GM12864 (cell line): ENCODE measurements at regions not wholly inside any gene's neighbourhood (a gene's known extent, or its start where the extent isn't known, plus 50 kb on each side); places are given as distances from the start of the nearest gene placed in this dataset.

Experiments used
- DNase-seq: peaks from one replicate; pipeline ENCODE4 v3.0.0-alpha.2; 2011; ENCODE audit warnings: low read depth
- H3K4me3 ChIP-seq: 2 replicates; pipeline ENCODE4 v1.5.1; 2011; ENCODE audit warnings: mild to moderate bottlenecking, low read depth, low read length, control low read depth
- TF ChIP-seq, protein P1 (sequence below): IDR thresholded peaks from 2 replicates; pipeline ENCODE4 v1.5.1; 2011; ENCODE audit warnings: low read depth, mild to moderate bottlenecking, moderate library complexity, low read length, control low read depth, inconsistent platforms; ENCODE audit errors: missing control alignments

DNA sequence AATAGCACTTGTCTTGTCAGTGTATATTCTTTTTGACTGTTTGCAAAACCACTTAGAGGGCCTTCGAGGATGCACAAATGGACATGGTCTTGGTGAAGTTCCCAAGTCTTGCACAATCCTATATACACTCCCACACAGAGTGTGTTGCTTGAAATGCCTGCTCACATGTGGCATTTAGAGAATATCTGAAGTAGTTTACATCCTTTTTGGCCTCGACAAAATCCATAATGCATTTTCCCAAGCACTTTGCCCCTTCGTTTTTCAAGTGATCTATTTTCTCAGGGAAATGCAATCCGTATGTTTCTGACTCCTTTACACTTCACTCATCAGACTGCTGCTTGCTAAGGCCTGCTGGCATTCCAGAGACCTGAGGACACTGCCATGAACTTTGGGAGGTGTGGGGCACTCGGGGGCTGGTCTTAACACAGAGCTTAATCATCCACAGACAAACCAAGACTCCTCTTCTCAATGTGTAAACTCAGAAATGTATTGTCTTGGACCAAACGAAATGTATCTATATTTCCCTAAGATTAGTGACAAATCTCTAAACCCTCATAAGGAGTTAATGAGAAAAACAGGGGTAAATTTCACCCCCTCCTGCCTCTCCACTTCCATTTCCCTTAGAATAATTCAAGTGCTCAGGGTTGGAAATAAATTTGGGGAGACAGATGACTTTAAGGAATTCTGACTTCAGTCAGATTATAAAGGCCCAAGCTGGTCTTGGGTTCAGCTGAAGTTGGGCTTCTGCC lies 219.3 kb upstream of the APCDD1 start:
- no peak for DNase-seq
- TF ChIP-seq, protein P1, sequence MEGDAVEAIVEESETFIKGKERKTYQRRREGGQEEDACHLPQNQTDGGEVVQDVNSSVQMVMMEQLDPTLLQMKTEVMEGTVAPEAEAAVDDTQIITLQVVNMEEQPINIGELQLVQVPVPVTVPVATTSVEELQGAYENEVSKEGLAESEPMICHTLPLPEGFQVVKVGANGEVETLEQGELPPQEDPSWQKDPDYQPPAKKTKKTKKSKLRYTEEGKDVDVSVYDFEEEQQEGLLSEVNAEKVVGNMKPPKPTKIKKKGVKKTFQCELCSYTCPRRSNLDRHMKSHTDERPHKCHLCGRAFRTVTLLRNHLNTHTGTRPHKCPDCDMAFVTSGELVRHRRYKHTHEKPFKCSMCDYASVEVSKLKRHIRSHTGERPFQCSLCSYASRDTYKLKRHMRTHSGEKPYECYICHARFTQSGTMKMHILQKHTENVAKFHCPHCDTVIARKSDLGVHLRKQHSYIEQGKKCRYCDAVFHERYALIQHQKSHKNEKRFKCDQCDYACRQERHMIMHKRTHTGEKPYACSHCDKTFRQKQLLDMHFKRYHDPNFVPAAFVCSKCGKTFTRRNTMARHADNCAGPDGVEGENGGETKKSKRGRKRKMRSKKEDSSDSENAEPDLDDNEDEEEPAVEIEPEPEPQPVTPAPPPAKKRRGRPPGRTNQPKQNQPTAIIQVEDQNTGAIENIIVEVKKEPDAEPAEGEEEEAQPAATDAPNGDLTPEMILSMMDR, result no peak
- no peak overlapping the region for H3K4me3 ChIP-seq

DNA sequence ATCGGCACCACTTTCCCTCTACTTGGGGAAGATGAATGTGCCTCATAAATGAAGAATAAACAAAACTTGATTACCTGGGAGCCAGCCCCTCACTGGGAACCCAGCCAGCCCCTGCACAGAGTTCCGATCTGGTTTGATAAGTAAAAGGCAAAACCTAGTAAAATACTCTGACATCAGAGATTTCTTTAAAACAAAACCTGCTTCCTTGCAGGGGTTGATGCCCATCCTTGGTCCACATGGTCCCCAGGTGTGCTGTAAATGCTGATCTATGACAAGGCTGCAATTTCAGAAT lies 218.8 kb upstream of the APCDD1 start:
- DNase-seq, result no peak
- TF ChIP-seq, protein P1, result no peak
- H3K4me3 ChIP-seq, result no peak overlapping the region

DNA sequence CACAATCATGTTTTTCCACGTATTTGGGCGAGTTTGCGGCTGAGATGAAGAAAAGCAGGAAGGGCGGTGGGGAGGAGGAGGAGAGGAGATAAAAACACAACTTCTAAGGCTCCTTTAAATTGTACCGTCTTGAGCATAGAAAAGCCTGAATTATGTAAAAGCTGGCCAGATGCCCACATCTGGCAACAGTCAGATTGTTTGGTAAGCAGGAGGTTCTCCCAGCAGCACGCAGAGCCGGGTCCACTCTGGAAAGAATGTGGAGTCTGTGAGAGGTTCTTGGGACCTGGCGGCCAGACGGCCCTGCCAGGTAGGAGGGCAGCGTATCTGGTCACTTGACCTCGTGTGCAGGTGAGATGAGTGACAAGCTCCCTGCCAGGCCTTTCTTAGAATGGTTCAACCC lies 215.3 kb upstream of the APCDD1 start:
- no peak overlapping the region for H3K4me3 ChIP-seq
- no peak for DNase-seq
- TF ChIP-seq, protein P1, result no peak

DNA sequence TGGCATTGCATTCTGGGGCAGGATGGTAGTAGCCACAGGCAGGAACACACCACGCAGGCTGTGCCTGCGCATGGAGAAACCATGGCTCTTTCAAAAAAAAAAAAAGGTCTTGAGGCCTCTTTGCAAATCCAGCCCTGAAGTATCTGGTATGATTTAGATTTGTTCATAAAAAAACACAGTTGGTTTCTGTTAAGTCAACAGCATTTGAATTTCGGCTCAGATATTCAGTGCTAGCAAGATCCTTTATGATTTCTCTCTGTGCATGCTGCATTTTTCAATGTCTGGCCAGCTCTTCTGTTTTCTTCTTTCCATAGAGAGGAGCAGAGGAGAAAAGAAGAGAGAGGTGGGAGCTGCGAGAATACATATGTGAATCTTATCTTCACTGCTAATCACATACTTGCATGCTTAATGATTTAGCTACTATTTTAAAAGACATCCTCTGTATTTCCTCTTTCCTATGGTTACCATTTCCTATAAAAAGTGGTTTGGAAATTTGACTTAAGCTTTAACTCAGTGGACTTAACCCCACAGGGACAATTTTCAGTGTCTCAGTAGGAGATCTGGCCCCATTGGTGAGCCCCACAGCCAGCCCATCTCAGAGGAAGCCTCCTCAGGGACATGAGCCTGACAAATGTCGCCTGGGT lies 214.3 kb upstream of the APCDD1 start:
- no peak overlapping the region for H3K4me3 ChIP-seq
- no peak for DNase-seq
- TF ChIP-seq, protein P1, result no peak

DNA sequence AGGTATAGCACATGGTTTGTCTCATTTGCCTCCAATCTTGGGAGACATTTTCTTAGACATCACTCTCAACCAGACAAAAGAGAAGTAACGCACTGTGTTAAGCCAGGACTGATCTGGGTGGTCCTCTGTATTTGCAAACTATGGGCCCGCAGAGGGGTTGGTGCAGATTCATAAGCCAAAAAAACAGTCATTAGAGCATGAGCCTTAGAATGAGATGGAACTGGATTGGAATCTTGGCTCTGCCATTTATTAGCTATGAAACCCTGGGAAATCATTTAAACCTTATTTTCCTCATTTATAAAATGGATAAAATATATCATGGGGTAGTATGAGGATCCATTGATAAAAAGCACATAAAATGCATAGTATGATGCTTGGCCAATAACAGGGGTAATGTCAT lies 213.5 kb upstream of the APCDD1 start:
- no peak for DNase-seq
- TF ChIP-seq, protein P1, result no peak
- no peak overlapping the region for H3K4me3 ChIP-seq

DNA sequence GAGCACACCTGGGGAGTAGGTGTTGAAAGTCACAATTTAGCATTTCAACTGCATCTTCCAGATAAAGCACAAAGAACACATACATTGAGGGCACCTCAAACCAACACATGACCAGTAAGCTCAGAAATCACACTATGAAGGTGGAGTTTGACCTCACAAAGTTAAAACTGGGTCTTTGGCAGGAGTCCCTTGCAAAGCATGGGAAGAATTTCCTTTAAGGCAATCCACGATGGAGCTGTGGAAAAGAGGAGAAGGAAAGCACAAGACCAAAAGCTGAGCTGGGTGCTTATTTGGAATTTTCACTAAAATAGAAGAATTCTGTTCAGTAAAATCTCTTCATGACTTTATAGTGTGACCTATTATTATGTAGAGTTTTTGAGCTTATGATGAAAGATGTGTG lies 212.9 kb upstream of the APCDD1 start:
- TF ChIP-seq, protein P1, result no peak
- H3K4me3 ChIP-seq, result no peak overlapping the region
- DNase-seq, result no peak
